ENCODE measurements at regions not wholly inside any gene's neighbourhood (a gene's known extent, or its start where the extent isn't known, plus 50 kb on each side); places are given as distances from the start of the nearest gene placed in this dataset.
A peak's percentile ranks its signal among the peaks of the same experiment; 100 is the strongest.

- TF ChIP-seq ZFX (IDR thresholded peaks at IDR 0.05): no peak
- TF ChIP-seq CTCF (conservative IDR thresholded peaks at IDR 0.05): no peak
- no peak overlapping the region for H3K27ac ChIP-seq
Measured at GRCh38 chr5:8050616-8051175, 181.7 kb downstream of the MTRR start.

DNA sequence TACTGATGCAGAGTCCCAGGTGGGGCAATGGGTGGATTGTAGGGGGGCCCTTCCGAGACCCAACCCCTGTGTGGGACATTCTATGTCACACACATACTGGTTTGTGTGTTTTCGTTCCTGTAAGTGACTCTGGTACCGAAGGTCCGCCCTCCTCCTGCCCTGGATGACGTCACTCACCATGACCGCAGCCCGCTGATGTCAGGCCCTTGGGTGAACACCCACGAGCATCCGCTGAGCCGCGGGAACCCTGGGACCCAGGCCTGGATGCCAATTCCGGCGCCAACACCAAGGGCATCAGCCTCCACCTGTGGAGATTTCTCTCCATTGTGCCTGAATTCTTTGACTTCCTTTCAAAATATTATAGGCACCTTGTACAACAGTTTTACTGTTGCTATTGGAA lies 184.3 kb downstream of the MTRR start:
- no peak for TF ChIP-seq CTCF (conservative IDR thresholded peaks at IDR 0.05)
- H3K27ac ChIP-seq: no peak overlapping the region

- H3K27ac ChIP-seq: no peak overlapping the region
- TF ChIP-seq CTCF (conservative IDR thresholded peaks at IDR 0.05) (no peak), ZFX (IDR thresholded peaks at IDR 0.05) (no peak)
Measured at GRCh38 chr5:8057769-8058168, 188.8 kb downstream of the MTRR start.

- H3K27ac ChIP-seq: no peak overlapping the region
- TF ChIP-seq ZFX (IDR thresholded peaks at IDR 0.05) (no peak), CTCF (conservative IDR thresholded peaks at IDR 0.05) (no peak)
Measured at GRCh38 chr5:8058616-8059190, 189.8 kb downstream of the MTRR start.

DNA sequence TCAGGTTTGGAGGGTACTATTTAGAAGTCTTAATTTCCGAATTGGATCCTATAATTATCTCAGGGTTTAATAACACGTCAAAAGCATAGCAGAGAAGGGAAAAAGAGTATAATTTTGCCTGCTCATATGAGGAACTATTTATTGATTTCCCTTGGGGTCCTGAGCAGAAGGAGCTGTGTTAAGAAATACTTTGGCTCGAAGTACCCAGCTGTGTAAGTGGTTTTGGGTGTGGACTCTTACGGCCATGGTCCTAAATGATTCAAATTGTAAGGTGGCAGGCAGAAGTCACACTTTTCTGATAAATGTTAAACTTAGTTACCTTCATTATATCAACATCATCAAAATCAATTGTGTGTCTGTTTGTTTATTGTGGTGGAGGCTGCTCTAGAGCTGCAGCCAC lies 190.4 kb downstream of the MTRR start:
- TF ChIP-seq ZFX (IDR thresholded peaks at IDR 0.05) (no peak), CTCF (conservative IDR thresholded peaks at IDR 0.05) (no peak)
- H3K27ac ChIP-seq: no peak overlapping the region

DNA sequence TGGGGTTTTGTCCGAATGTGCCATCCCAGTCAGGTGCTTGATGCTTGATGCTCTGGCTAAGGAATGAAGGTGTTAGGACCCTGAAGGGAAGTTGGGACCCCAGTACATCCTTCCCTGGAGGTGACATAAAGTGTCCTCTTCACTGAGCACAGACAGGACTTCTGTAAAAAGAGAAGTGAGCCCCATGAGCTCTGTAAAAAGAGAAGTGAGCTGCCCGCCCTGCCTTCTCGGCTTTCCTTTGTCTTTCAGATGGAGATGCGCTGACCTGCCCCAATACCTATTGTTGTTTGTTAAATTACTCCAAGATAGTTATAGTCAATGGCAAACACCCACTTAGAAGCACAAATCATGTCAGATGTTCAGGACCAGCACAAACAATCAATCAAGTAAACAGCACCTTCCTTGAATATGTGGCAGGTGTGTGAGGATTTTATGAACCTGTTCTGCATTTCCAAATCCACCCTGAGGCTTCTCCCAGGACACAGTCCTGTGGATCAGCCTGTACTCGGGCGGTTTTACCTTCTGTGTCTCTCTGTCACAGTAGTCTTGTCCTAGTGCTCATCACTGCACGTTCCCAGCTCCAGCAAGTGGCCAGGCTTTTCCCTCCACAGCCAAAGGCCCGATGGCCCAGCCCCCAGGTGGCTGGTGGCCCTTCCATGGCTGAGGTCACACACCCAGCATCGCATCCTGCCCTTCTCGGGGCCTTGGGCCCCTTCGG lies 191.4 kb downstream of the MTRR start:
- H3K27ac ChIP-seq: peak overlapping the region; percentile 41; the same call in 1 of the 2 replicates
- TF ChIP-seq CTCF (conservative IDR thresholded peaks at IDR 0.05): no peak
- TF ChIP-seq ZFX (IDR thresholded peaks at IDR 0.05): no peak

DNA sequence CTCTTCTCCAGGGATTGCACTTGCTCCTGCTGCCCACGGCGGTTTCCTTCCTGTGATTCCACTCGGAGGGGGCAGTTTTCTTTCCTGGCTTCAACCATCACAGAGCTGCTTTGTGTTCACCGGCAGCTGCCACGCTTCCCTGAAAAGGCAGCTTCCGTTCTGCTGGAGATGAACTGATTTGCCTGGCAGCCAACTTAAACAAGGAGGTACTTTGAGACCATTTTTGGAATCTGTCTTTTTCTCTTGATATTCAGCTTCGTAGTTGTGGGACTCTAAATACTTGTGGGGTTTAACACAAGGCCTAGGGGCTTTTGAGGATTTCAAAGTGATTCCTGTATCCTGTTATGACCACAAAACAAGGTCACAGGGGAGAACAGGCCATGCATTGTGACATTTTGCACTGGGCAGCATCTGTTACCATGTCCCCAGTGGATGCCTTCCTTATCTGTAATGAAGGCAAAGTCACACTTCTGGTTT lies 192.0 kb downstream of the MTRR start:
- H3K27ac ChIP-seq: peak overlapping the region; percentile 41; the same call in 1 of the 2 replicates
- TF ChIP-seq CTCF (conservative IDR thresholded peaks at IDR 0.05) (no peak), ZFX (IDR thresholded peaks at IDR 0.05) (no peak)

Measured in C4-2B (cell line).